ENCODE measurements at regions not wholly inside any gene's neighbourhood (a gene's known extent, or its start where the extent isn't known, plus 50 kb on each side); places are given as distances from the start of the nearest gene placed in this dataset.

DNA sequence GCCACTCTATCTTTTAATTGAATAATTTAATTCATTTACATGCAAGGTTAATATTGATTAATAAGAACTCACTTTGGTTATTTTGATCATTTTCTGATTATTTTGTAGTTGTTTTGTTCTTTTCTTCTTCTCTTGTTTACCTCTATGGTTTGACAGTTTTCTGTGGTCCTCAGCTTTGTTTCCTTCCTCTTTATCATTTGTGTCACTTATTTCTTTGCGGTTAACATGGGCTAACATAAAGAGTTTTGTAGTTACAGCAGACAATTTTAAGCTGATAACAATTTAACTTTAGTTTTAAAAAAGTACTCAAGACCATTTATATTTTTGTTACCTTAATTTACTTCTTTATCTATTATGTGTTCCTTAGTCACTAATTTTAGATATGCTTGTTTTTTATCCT lies 1032.8 kb upstream of the RAG2 start:
- no peaks in the 10 kb centered on the region for H3K27me3 Mint-ChIP-seq (ENCODE audit: low read depth)

More for the DNA sequence above, 1032.8 kb upstream of the RAG2 start:
- Histone ChIP-seq H3K18ac (ENCODE audit: insufficient read length, low read depth, low read length) (no peak overlapping the region), H2BK120ac (ENCODE audit: low read depth, low read length, poor library complexity, severe bottlenecking) (no peak overlapping the region), H3T11ph (ENCODE audit: low read length) (no peak overlapping the region), H3K4me1 (ENCODE audit: insufficient read depth, low read length) (no peaks in the 10 kb centered on the region), H3K27ac (ENCODE audit: insufficient read length, low read depth, low read length) (no peak overlapping the region), H2AK5ac (ENCODE audit: insufficient read length, low read length) (no peak overlapping the region), H3K4ac (ENCODE audit: low read depth, low read length) (no peak overlapping the region), H2AFZ (ENCODE audit: low read length) (no peak overlapping the region), H3K27me3 (ENCODE audit: insufficient read depth, low read length) (no peaks in the 10 kb centered on the region), H2BK5ac (ENCODE audit: insufficient read length, low read length) (no peak overlapping the region), H4K20me1 (ENCODE audit: control insufficient read depth, insufficient read depth, insufficient read length) (no peaks in the 10 kb centered on the region), H4K91ac (ENCODE audit: insufficient read length, low read depth, low read length) (no peak overlapping the region), H3K9ac (ENCODE audit: extremely low read depth, insufficient read length, low read length) (no peak overlapping the region), H3K9me3 (ENCODE audit: control insufficient read depth, low read depth, low read length) (no peaks in the 10 kb centered on the region), H3K56ac (ENCODE audit: insufficient read length, low read depth, low read length) (no peak overlapping the region), H3K14ac (ENCODE audit: insufficient read depth, low read length) (no peak overlapping the region), H4K5ac (ENCODE audit: insufficient read length, low read depth, low read length) (no peak overlapping the region), H3K79me1 (ENCODE audit: insufficient read depth, low read depth, low read length, poor library complexity, severe bottlenecking) (no peaks in the 10 kb centered on the region), H2BK15ac (ENCODE audit: low read depth, low read length) (no peak overlapping the region), H2BK12ac (ENCODE audit: insufficient read length, low read depth, low read length) (no peak overlapping the region), H3K4me2 (ENCODE audit: insufficient read depth, insufficient read length, low read length) (no peak overlapping the region), H4K8ac (replicated peaks; ENCODE audit: insufficient read length, low read depth, low read length) (no peak overlapping the region), H3K23me2 (ENCODE audit: insufficient read length, low read depth, low read length, poor library complexity, severe bottlenecking) (no peaks in the 10 kb centered on the region), H2BK20ac (ENCODE audit: low read depth, low read length, poor library complexity, severe bottlenecking) (no peak overlapping the region), H3K79me2 (ENCODE audit: insufficient read depth, low read length) (no peaks in the 10 kb centered on the region), H3K23ac (ENCODE audit: insufficient read length, low read depth, low read length) (no peak overlapping the region)
- no peak overlapping the region for H3K27ac Mint-ChIP-seq
- H3K36me3 Mint-ChIP-seq (ENCODE audit: insufficient read depth in 1 of 3, low read depth in 3 of 3): no peaks in the 10 kb centered on the region
- no peak overlapping the region for H3K4me3 Mint-ChIP-seq
- no CpG with 5 or more reads among the region's 1 CpG for whole genome bisulfite sequencing (ENCODE audit: extremely low coverage, insufficient read length, low lambda C conversion rate)
- TF ChIP-seq, protein P1, sequence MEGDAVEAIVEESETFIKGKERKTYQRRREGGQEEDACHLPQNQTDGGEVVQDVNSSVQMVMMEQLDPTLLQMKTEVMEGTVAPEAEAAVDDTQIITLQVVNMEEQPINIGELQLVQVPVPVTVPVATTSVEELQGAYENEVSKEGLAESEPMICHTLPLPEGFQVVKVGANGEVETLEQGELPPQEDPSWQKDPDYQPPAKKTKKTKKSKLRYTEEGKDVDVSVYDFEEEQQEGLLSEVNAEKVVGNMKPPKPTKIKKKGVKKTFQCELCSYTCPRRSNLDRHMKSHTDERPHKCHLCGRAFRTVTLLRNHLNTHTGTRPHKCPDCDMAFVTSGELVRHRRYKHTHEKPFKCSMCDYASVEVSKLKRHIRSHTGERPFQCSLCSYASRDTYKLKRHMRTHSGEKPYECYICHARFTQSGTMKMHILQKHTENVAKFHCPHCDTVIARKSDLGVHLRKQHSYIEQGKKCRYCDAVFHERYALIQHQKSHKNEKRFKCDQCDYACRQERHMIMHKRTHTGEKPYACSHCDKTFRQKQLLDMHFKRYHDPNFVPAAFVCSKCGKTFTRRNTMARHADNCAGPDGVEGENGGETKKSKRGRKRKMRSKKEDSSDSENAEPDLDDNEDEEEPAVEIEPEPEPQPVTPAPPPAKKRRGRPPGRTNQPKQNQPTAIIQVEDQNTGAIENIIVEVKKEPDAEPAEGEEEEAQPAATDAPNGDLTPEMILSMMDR (conservative IDR thresholded peaks at IDR 0.05): no peak
- H3K9me3 Mint-ChIP-seq: peaks cover 0 to 3% of the 10 kb centered on the region in 2 experiments; a peak in 1 of 5 replicates
- H3K4me1 Mint-ChIP-seq: no peaks in the 10 kb centered on the region
- no peak for DNase-seq
